Heart right ventricle (tissue), 16 donors: ENCODE measurements at regions not wholly inside any gene's neighbourhood (a gene's known extent, or its start where the extent isn't known, plus 50 kb on each side); places are given as distances from the start of the nearest gene placed in this dataset.

Source experiments
- ATAC-seq, 8 donors: fragments of 200-7000 bp; cut with Tn5 transposase; one replicate each; pipeline ENCODE4 v1.9.1; 2020; ENCODE audit warnings: mild to moderate bottlenecking in 8 of 8, moderate library complexity in 8 of 8, moderate number of reproducible peaks in 1 of 8
- DNase-seq, 2 donors: peaks; one replicate each; pipeline ENCODE4 v3.0.0-alpha.2; 2020
- H3K27ac ChIP-seq, 10 donors: fragments of 200-600 bp; sonication (generic) in 2 of 10; one replicate each; pipeline versions ENCODE4 v1.5.0 to v1.8.0; 2020 to 2022; ENCODE audit warnings: mild to moderate bottlenecking in 3 of 10
- H3K27me3 ChIP-seq, 7 donors: fragments of 200-600 bp; one replicate each; pipeline ENCODE4 v1.8.0; 2021 to 2022; ENCODE audit warnings: mild to moderate bottlenecking in 2 of 7
- H3K36me3 ChIP-seq, 9 donors: fragments of 200-600 bp; sonication (generic) in 1 of 9; one replicate each; pipeline versions ENCODE4 v1.5.0 to v1.8.0; 2020 to 2022; ENCODE audit warnings: mild to moderate bottlenecking in 2 of 9
- H3K4me1 ChIP-seq, 9 donors: fragments of 200-600 bp; sonication (generic) in 1 of 9; one replicate each; pipeline versions ENCODE4 v1.5.0 to v1.8.0; 2020 to 2022; ENCODE audit warnings: mild to moderate bottlenecking in 4 of 9
- H3K4me3 ChIP-seq, 10 donors: fragments of 200-600 bp; sonication (generic) in 2 of 10; one replicate each; pipeline versions ENCODE4 v1.5.0 to v1.8.0; 2020 to 2022; ENCODE audit warnings: mild to moderate bottlenecking in 7 of 10, moderate library complexity in 2 of 10
- H3K9me3 ChIP-seq, 11 donors: fragments of 200-600 bp in 10 of 11; sonication (generic) in 2 of 11; one replicate each; pipeline versions ENCODE4 v1.5.0 to v1.8.0; 2013 to 2022; ENCODE audit warnings: mild to moderate bottlenecking in 2 of 11, control low read depth in 1 of 11, moderate library complexity in 1 of 11
- CTCF ChIP-seq, 9 donors: fragments of 200-600 bp; sonication (generic) in 2 of 9; IDR thresholded peaks; one replicate each; pipeline versions ENCODE4 v1.5.0 to v1.8.0; 2021 to 2022; ENCODE audit warnings: antibody characterized with exemption in 9 of 9, mild to moderate bottlenecking in 5 of 9, moderate library complexity in 1 of 9
- WGBS, 2 donors: extraction: QIAGEN DNeasy Blood & Tissue Kit; methylation state at CpG; one replicate each; pipeline ENCODE4 v1.1.7; 2013; ENCODE audit warnings: inconsistent platforms in 1 of 2; 5-methylcytosine and 5-hydroxymethylcytosine counted together
- intact Hi-C, 10 donors: fragments of 100-400 bp; cut with DNase I; formaldehyde crosslinking; loops; one replicate each; pipeline versions ENCODE4 v1.11.1 to v1.14.2; 2022
- donor health status: Arrhythmogenic right ventricular cardiomyopathy.
- donor health status: ischemic (EF 13 %, LVEDD 7.1; RV severe dilation, severe dysfunction).
- donor health status: healthy with polysubstance abuse.
- donor health status: DM: no; HTN: yes; CAD: no.
- donor health status: DM: no; HTN: no; CAD: no.
- donor health status: ischemic (EF 25% LVEDD 6.9; RV normal size, moderate dysfunction).
- donor health status: ischemic (EF 25% LVEDD 5.7; RV mildly dilated, moderate dysfunction).
- donor health status: healthy.
- donor health status: DM: yes; HTN: yes; CAD: no.
- donor health status: Ischemic cardiomyopathy.
- donor health status: ischemic (EF 35%, LVEDD 5.7; RV mildly dilated, moderate dysfunction).
- donor health status: nonischemic (EF 11% LVEDD 7.7; RV severe dilation, severe dysfunction).
- donor health status: DM: yes; HTN: yes; CAD: no.
- donor health status: PGD.
- donor health status: ischemic (EF 29% LVEDD 5.4; RV normal size, mild dysfunction).
- donor health status: nonischemic (EF 23%, LVEDD 6.1; RV moderate dilation, normal function).

DNA sequence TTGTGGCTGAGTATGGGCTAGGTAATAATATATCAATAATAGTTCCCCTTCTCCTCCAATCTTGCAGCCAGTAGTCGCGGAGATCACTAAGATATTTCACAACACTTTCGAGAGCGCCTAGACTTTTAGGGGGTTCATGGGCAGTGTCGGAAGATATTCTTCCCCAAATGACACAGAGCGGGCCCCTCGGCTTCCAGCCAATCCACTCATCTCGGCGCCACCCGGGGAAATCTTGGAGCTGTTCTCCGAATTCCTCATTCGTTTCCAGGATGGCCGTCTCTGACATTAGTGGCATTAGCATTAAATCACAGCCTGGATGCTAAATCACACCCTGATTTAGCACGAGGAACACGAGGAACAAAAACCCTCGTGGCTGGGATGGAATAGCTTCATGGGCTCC is 437.7 kb downstream of the ZNF516 start:
- WGBS, 2 donors: 80 to 81% methylated on average over 15 to 16 of the region's 16 CpGs
- TF ChIP-seq CTCF (IDR thresholded peaks at IDR 0.05): no peak
- ATAC-seq (no peak), DNase-seq (no peak)
- intact Hi-C loops: no loop called here
- no peaks in the 10 kb centered on the region for H3K4me1 ChIP-seq
- no peak overlapping the region for H3K27ac ChIP-seq
- H3K27me3 ChIP-seq: no peaks in the 10 kb centered on the region
- H3K9me3 ChIP-seq: peaks cover 0 to 9% (median 0%) of the 10 kb centered on the region in 11 donors
- H3K36me3 ChIP-seq: no peaks in the 10 kb centered on the region
- no peak overlapping the region for H3K4me3 ChIP-seq

DNA sequence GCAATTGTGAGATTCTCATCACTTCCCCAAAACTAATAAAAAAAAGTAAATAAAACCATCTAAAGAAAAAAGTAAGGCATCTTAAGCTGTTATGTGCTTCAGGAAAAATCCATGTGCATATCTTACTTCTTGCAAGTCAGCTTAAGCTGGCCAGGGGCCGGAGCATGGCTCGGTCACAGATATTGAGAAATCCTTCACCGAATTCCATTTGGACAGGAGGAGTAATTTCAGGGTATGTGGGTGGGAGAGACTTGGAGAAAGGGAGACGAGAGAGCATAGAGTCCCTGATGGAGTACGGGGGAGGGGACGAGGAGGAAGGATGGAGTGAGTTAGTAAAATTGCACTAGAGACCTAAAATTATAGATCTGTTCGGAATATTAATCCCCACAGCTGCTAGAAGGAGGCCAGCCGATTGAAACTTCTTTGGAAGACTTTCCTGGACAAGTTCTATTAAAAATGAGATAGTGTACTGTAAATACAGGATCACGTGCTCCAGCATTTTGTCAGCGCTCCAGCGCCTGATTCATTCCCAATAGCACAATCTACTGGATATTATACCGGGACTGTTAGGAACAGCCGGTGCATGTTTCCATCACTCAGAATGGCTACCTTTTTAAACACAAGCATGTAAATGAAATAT is 438.5 kb downstream of the ZNF516 start:
- H3K4me1 ChIP-seq: no peaks in the 10 kb centered on the region
- peak in 7 of 8 donors; percentile 65 to 78 (median 76) for ATAC-seq
- peak; percentile 13 to 21 for DNase-seq
- H3K27me3 ChIP-seq: no peaks in the 10 kb centered on the region
- H3K4me3 ChIP-seq: no peak overlapping the region
- no peaks in the 10 kb centered on the region for H3K36me3 ChIP-seq
- 69% methylated on average over 13 of the region's 13 CpGs for WGBS, 2 donors
- no peak for TF ChIP-seq CTCF (IDR thresholded peaks at IDR 0.05)
- intact Hi-C loops: no loop called here
- peaks cover 0 to 6% (median 0%) of the 10 kb centered on the region in 11 donors for H3K9me3 ChIP-seq
- H3K27ac ChIP-seq: no peak overlapping the region

DNA sequence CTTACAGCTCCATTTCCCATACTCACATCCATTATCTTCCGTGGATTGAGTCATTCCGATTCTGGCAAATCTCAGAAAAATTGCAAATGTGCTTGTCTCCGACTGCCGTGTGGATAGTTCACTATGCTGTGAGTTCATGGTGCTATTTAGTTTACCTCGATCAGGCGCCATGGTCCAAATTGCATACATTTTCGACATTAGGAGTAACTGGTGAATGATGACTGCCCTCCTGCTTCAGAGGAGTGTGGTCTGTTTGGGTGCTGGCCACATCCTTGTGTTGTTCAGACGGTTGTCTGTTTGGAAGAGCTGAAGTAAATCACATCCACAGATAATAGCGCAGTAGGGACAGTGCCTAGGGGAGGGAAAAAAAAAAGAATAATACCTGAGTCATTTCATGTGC is 439.5 kb downstream of the ZNF516 start:
- Histone ChIP-seq H3K9me3 (peaks cover 0 to 3% (median 0%) of the 10 kb centered on the region in 11 donors), H3K36me3 (no peaks in the 10 kb centered on the region), H3K27me3 (no peaks in the 10 kb centered on the region), H3K27ac (no peak overlapping the region), H3K4me3 (no peak overlapping the region), H3K4me1 (no peaks in the 10 kb centered on the region)
- TF ChIP-seq CTCF (IDR thresholded peaks at IDR 0.05): no peak
- no peak for ATAC-seq
- no peak for DNase-seq
- WGBS, 2 donors: 76 to 82% methylated on average over 9 of the region's 9 CpGs
- intact Hi-C loops: no loop called here

DNA sequence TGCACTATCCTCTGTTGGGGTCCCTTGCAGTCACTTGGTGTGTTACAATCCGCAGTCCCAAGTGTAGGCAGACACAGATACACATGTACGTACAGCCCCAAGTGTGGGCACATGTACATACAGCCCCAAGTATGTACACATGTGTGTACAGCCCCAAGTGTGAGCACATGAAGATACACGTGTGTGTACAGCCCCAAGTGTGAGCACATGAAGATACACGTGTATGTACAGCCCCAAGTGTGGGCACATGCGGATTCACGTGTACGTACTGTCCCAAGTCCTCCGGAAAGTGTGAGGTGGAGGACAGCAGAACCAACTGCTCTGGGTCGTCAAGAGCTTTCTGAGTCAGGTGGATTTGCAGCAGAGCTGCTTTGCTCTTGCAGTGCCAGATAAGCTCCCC is 440.0 kb downstream of the ZNF516 start:
- no peaks in the 10 kb centered on the region for H3K27me3 ChIP-seq
- intact Hi-C loops: no loop called here
- H3K9me3 ChIP-seq: peaks cover 0 to 3% (median 0%) of the 10 kb centered on the region in 11 donors
- ATAC-seq (no peak), DNase-seq (no peak)
- no peaks in the 10 kb centered on the region for H3K4me1 ChIP-seq
- 87 to 95% methylated on average over 9 of the region's 9 CpGs for WGBS, 2 donors
- no peak for TF ChIP-seq CTCF (IDR thresholded peaks at IDR 0.05)
- no peak overlapping the region for H3K4me3 ChIP-seq
- no peaks in the 10 kb centered on the region for H3K36me3 ChIP-seq
- no peak overlapping the region for H3K27ac ChIP-seq
